ENCODE measurements at regions not wholly inside any gene's neighbourhood (a gene's known extent, or its start where the extent isn't known, plus 50 kb on each side); places are given as distances from the start of the nearest gene placed in this dataset.

DNA sequence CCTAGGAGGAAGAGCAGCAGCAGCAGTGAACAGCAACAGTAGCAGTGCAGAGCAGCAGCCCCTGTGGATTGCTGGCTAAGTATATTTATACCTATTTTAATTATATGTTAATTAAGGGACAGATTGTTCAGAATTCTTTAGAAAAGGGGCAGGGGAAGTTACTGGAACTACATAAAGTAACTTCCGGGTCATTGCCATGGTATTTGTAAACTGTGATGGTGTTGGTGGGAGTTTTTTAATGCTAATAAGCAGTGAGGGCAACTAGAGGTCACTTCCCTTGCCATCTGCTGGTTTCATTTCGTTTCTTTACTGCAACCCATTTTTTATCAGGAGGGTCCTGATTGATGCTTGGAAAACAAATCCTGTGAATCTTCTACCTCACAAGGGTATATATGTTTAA is 229.8 kb upstream of the PODXL start:
- H3K4me3 ChIP-seq (ENCODE audit: low read depth in 1 of 2, low read length in 2 of 2) = no peak overlapping the region
- H3K79me2 ChIP-seq (ENCODE audit: insufficient read depth, low read length) = no peaks in the 10 kb centered on the region
- no peak for ATAC-seq (ENCODE audit: insufficient read depth, low read depth)
- no peak overlapping the region for H3K27ac ChIP-seq (ENCODE audit: low read length)
- DNase-seq = no peak
- no peaks in the 10 kb centered on the region for H3K4me1 ChIP-seq (ENCODE audit: insufficient read depth, low read length)
- no peak overlapping the region for H3K4me2 ChIP-seq (ENCODE audit: insufficient read depth, low read length)
- no peaks in the 10 kb centered on the region for H3K27me3 ChIP-seq (ENCODE audit: insufficient read depth, low read length, poor library complexity)
- no peaks in the 10 kb centered on the region for H3K9me3 ChIP-seq (ENCODE audit: insufficient read depth, low read length, severe bottlenecking)
- no peaks in the 10 kb centered on the region for H3K36me3 ChIP-seq (ENCODE audit: insufficient read depth, low read length)
- H4K20me1 ChIP-seq (ENCODE audit: insufficient read depth, low read length) = no peaks in the 10 kb centered on the region
- no peak overlapping the region for H3K9ac ChIP-seq (ENCODE audit: low read depth, low read length)
- TF ChIP-seq, protein P1, sequence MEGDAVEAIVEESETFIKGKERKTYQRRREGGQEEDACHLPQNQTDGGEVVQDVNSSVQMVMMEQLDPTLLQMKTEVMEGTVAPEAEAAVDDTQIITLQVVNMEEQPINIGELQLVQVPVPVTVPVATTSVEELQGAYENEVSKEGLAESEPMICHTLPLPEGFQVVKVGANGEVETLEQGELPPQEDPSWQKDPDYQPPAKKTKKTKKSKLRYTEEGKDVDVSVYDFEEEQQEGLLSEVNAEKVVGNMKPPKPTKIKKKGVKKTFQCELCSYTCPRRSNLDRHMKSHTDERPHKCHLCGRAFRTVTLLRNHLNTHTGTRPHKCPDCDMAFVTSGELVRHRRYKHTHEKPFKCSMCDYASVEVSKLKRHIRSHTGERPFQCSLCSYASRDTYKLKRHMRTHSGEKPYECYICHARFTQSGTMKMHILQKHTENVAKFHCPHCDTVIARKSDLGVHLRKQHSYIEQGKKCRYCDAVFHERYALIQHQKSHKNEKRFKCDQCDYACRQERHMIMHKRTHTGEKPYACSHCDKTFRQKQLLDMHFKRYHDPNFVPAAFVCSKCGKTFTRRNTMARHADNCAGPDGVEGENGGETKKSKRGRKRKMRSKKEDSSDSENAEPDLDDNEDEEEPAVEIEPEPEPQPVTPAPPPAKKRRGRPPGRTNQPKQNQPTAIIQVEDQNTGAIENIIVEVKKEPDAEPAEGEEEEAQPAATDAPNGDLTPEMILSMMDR (IDR thresholded peaks at IDR 0.05; ENCODE audit: borderline replicate concordance, extremely low read depth, low read length, poor library complexity, severe bottlenecking) = no peak
- TF ChIP-seq EZH2 (IDR thresholded peaks at IDR 0.05; ENCODE audit: borderline replicate concordance, low read depth, low read length, severe bottlenecking) = no peak
- no peak overlapping the region for H2AFZ ChIP-seq (ENCODE audit: low read depth, low read length)

DNA sequence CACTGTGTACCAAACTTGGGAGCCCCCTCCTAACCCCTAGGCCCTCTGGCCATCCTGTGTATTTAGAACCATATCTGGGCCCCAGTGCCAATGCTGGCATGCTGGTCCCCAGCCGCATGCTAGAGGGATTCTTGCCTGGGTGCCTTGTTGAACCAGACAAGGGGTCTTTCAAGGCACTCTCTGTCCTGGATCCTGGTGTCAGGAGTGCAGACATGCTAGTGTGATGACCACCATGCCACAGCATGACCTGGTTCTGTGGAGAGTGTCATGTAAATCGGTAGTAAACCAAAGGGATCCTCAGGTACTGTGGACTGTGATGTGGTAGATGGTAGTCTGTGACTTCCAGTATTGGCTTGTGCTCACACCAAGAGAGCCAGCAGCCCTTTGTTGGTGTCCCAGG is 222.2 kb upstream of the PODXL start:
- no peak overlapping the region for H2AFZ ChIP-seq (ENCODE audit: low read depth, low read length)
- no peak overlapping the region for H3K4me3 ChIP-seq (ENCODE audit: low read depth in 1 of 2, low read length in 2 of 2)
- no peaks in the 10 kb centered on the region for H3K27me3 ChIP-seq (ENCODE audit: insufficient read depth, low read length, poor library complexity)
- no peak overlapping the region for H3K27ac ChIP-seq (ENCODE audit: low read length)
- TF ChIP-seq EZH2 (IDR thresholded peaks at IDR 0.05; ENCODE audit: borderline replicate concordance, low read depth, low read length, severe bottlenecking) = no peak
- TF ChIP-seq, protein P1 (IDR thresholded peaks at IDR 0.05; ENCODE audit: borderline replicate concordance, extremely low read depth, low read length, poor library complexity, severe bottlenecking) = no peak
- no peaks in the 10 kb centered on the region for H4K20me1 ChIP-seq (ENCODE audit: insufficient read depth, low read length)
- no peaks in the 10 kb centered on the region for H3K36me3 ChIP-seq (ENCODE audit: insufficient read depth, low read length)
- H3K9ac ChIP-seq (ENCODE audit: low read depth, low read length) = no peak overlapping the region
- no peaks in the 10 kb centered on the region for H3K9me3 ChIP-seq (ENCODE audit: insufficient read depth, low read length, severe bottlenecking)
- no peaks in the 10 kb centered on the region for H3K4me1 ChIP-seq (ENCODE audit: insufficient read depth, low read length)
- no peaks in the 10 kb centered on the region for H3K79me2 ChIP-seq (ENCODE audit: insufficient read depth, low read length)
- DNase-seq = no peak
- ATAC-seq (ENCODE audit: insufficient read depth, low read depth) = no peak
- no peak overlapping the region for H3K4me2 ChIP-seq (ENCODE audit: insufficient read depth, low read length)

GRCh38 chr7:131774419-131775220 is 218.2 kb upstream of the PODXL start:
- H4K20me1 ChIP-seq (ENCODE audit: insufficient read depth, low read length) = no peaks in the 10 kb centered on the region
- no peaks in the 10 kb centered on the region for H3K9me3 ChIP-seq (ENCODE audit: insufficient read depth, low read length, severe bottlenecking)
- H3K4me2 ChIP-seq (ENCODE audit: insufficient read depth, low read length) = no peak overlapping the region
- no peaks in the 10 kb centered on the region for H3K27me3 ChIP-seq (ENCODE audit: insufficient read depth, low read length, poor library complexity)
- no peaks in the 10 kb centered on the region for H3K79me2 ChIP-seq (ENCODE audit: insufficient read depth, low read length)
- H3K36me3 ChIP-seq (ENCODE audit: insufficient read depth, low read length) = no peaks in the 10 kb centered on the region
- TF ChIP-seq, protein P1 (IDR thresholded peaks at IDR 0.05; ENCODE audit: borderline replicate concordance, extremely low read depth, low read length, poor library complexity, severe bottlenecking) = no peak
- TF ChIP-seq EZH2 (IDR thresholded peaks at IDR 0.05; ENCODE audit: borderline replicate concordance, low read depth, low read length, severe bottlenecking) = no peak
- H3K4me1 ChIP-seq (ENCODE audit: insufficient read depth, low read length) = no peaks in the 10 kb centered on the region
- H3K4me3 ChIP-seq (ENCODE audit: low read depth in 1 of 2, low read length in 2 of 2) = no peak overlapping the region
- H3K9ac ChIP-seq (ENCODE audit: low read depth, low read length) = no peak overlapping the region
- DNase-seq (no peak), ATAC-seq (ENCODE audit: insufficient read depth, low read depth) (no peak)
- H3K27ac ChIP-seq (ENCODE audit: low read length) = no peak overlapping the region
- no peak overlapping the region for H2AFZ ChIP-seq (ENCODE audit: low read depth, low read length)
